Tibial artery (tissue), 4 donors: ENCODE measurements at regions not wholly inside any gene's neighbourhood (a gene's known extent, or its start where the extent isn't known, plus 50 kb on each side); places are given as distances from the start of the nearest gene placed in this dataset.
A peak's percentile ranks its signal among the peaks of the same experiment; 100 is the strongest.
"Not testable (repeated sequence)": the region's sequence is repeated elsewhere in the genome, so short reads cannot be mapped to it uniquely, and the experiment has no call there.

Source experiments
- DNase-seq, 2 donors: peaks; one replicate each; pipeline ENCODE4 v3.0.0-alpha.2; 2019
- H3K27ac ChIP-seq, 2 donors: fragments of 200-600 bp; sonication (generic) in 1 of 2; 1 replicate in 1 of 2; 2 replicates in 1 of 2; pipeline ENCODE4 v1.5.1; 2018 to 2019; ENCODE audit warnings: mild to moderate bottlenecking in 1 of 2
- H3K27me3 ChIP-seq, 2 donors: fragments of 200-600 bp; sonication (generic) in 1 of 2; one replicate each; pipeline versions ENCODE4 v1.5.1 to v1.6.0; 2016 to 2019
- H3K36me3 ChIP-seq, 3 donors: fragments of 200-600 bp; sonication (generic) in 2 of 3; one replicate each; pipeline ENCODE4 v1.5.1; 2016 to 2019; ENCODE audit warnings: mild to moderate bottlenecking in 2 of 3
- H3K4me1 ChIP-seq, 4 donors: fragments of 200-600 bp; sonication (generic) in 2 of 4; 1 replicate in 3 of 4; 2 replicates in 1 of 4; pipeline ENCODE4 v1.5.1; 2016 to 2019
- H3K4me3 ChIP-seq, 2 donors: fragments of 200-600 bp; sonication (generic) in 1 of 2; 1 replicate in 1 of 2; 2 replicates in 1 of 2; pipeline ENCODE4 v1.5.1; 2018 to 2019; ENCODE audit warnings: mild to moderate bottlenecking in 2 of 2
- H3K9me3 ChIP-seq, 3 donors: fragments of 200-600 bp; sonication (generic) in 1 of 3; one replicate each; pipeline ENCODE4 v1.5.1; 2016 to 2019
- intact Hi-C: fragments of 100-400 bp; cut with DNase I; formaldehyde crosslinking; loops from one replicate; pipeline ENCODE4 v1.15.0; 2023; ENCODE audit warnings: low total_unique reads
- TF ChIP-seq, protein P1 (sequence below), 2 experiments: fragments of 200-600 bp in 1 of 2; fragments of 450-650 bp in 1 of 2; IDR thresholded peaks; one replicate each; pipeline ENCODE4 v1.5.1; 2017 to 2019; ENCODE audit warnings: antibody characterized with exemption in 2 of 2, mild to moderate bottlenecking in 1 of 2, moderate library complexity in 1 of 2

DNA sequence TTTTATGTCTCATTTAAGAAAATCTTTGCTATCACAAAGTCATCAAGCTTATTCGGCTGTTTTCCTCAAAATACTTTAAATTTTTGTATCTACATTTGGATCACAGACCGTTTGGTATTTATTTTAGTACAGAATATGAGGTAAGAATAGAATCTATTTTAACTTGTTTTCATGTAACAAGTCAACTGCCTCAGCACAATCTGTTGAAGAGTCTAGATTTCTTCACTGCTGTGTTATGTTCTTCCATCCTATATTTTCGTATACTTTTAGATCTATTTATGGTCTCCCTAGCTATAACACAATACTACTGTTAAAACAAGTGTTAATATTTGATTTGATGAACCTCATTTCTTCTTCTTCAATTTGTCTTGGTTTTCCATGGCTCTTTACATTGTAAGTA, 61.6 kb upstream of the SGCG start:
- DNase-seq: no peak
- H3K36me3 ChIP-seq: no peaks in the 10 kb centered on the region
- intact Hi-C loops: no loop called here
- H3K4me1 ChIP-seq: no peaks in the 10 kb centered on the region
- H3K27me3 ChIP-seq: no peaks in the 10 kb centered on the region
- TF ChIP-seq, protein P1, sequence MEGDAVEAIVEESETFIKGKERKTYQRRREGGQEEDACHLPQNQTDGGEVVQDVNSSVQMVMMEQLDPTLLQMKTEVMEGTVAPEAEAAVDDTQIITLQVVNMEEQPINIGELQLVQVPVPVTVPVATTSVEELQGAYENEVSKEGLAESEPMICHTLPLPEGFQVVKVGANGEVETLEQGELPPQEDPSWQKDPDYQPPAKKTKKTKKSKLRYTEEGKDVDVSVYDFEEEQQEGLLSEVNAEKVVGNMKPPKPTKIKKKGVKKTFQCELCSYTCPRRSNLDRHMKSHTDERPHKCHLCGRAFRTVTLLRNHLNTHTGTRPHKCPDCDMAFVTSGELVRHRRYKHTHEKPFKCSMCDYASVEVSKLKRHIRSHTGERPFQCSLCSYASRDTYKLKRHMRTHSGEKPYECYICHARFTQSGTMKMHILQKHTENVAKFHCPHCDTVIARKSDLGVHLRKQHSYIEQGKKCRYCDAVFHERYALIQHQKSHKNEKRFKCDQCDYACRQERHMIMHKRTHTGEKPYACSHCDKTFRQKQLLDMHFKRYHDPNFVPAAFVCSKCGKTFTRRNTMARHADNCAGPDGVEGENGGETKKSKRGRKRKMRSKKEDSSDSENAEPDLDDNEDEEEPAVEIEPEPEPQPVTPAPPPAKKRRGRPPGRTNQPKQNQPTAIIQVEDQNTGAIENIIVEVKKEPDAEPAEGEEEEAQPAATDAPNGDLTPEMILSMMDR (IDR thresholded peaks at IDR 0.05): no peak
- H3K9me3 ChIP-seq: no peaks in the 10 kb centered on the region
- no peak overlapping the region for H3K4me3 ChIP-seq
- H3K27ac ChIP-seq: no peak overlapping the region

DNA sequence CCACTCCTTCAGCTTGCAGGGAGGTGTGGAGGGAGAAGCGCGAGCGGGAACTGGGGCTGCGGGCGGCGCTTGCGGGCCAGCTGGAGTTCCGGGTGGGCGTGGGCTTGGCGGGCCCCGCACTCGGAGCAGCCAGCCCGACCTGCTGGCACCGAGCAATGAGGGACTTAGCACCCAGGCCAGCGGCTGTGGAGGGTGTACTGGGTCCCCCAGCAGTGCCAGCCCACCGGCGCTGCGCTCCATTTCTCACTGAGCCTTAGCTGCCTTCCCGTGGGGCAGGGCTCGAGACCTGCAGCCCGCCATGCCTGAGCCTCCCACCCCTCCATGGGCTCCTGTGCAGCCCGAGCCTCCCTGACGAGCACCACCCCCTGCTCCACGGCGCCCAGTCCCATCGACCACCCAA, 53.2 kb upstream of the SGCG start:
- H3K36me3 ChIP-seq, H3K4me3 ChIP-seq, H3K4me1 ChIP-seq, intact Hi-C loops, H3K27ac ChIP-seq, H3K27me3 ChIP-seq, H3K9me3 ChIP-seq, DNase-seq: not testable (repeated sequence)

DNA sequence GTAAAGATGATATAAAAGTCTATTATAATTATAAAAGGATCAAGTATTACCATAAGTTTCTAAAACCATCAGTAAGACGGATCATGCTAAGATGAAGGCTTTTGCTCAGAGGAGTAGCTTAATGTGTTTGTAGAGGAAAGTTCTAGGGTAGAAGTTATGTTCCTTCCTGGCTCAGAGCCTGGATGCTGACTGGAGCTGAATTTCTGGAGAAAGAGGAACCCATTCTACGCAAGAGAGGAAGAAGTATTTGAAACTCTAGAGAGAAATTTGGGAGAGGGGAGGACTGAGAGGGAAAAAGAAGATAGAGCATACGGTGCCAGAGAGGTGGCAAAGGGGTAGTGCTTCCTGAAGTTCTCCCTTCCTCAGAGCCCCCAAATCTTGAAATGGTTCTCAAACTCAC, 51.4 kb upstream of the SGCG start:
- intact Hi-C loops: no loop called here
- no peak overlapping the region for H3K27ac ChIP-seq
- H3K4me1 ChIP-seq: no peaks in the 10 kb centered on the region
- peak in 1 of 2 donors; percentile 35 for DNase-seq
- H3K9me3 ChIP-seq: no peaks in the 10 kb centered on the region
- H3K36me3 ChIP-seq: no peaks in the 10 kb centered on the region
- H3K27me3 ChIP-seq: no peaks in the 10 kb centered on the region
- TF ChIP-seq, protein P1 (IDR thresholded peaks at IDR 0.05): no peak
- H3K4me3 ChIP-seq: no peak overlapping the region
